HEK293 (cell line): ENCODE measurements at regions not wholly inside any gene's neighbourhood (a gene's known extent, or its start where the extent isn't known, plus 50 kb on each side); places are given as distances from the start of the nearest gene placed in this dataset.

Experiments used
- CTCF ChIA-PET: fragments of 350-600 bp; formaldehyde crosslinking; extraction: SDS; loops from one replicate; lab custom pipeline; 2021; ENCODE audit warnings: antibody characterized with exemption; lab: Yijun Ruan, JAX
- POLR2A ChIA-PET: fragments of 300-600 bp; formaldehyde crosslinking; extraction: SDS; loops from one replicate; lab custom pipeline; 2020; ENCODE audit warnings: antibody characterized with exemption, inconsistent platforms; lab: Yijun Ruan, JAX
- H3K27ac ChIP-seq: fragments of 200-500 bp; sonication (Bioruptor generic); 2 replicates; pipeline ENCODE4 v1.5.1; 2014; ENCODE audit warnings: low read depth, low read length, control low read depth, inconsistent platforms; ENCODE audit errors: extremely low read depth
- H3K36me3 ChIP-seq, 2 experiments: fragments of 200-500 bp in 1 of 2; sonication (Bioruptor generic) in 1 of 2; 1 replicate in 1 of 2; 2 replicates in 1 of 2; pipeline ENCODE4 v1.5.1; 2014 to 2017; ENCODE audit warnings: inconsistent platforms in 2 of 2, low read length in 2 of 2; ENCODE audit not compliant: control insufficient read depth in 2 of 2, insufficient read depth in 1 of 2
- H3K4me1 ChIP-seq: fragments of 200-500 bp; sonication (Bioruptor generic); 2 replicates; pipeline ENCODE4 v1.5.1; 2014; ENCODE audit warnings: mild to moderate bottlenecking, low read length, inconsistent platforms; ENCODE audit not compliant: control insufficient read depth, insufficient read depth
- H3K4me3 ChIP-seq: 2 replicates; pipeline ENCODE4 v1.5.1; 2011; ENCODE audit warnings: low read depth, mild to moderate bottlenecking, control low read depth, low read length, moderate library complexity
- H3K9me3 ChIP-seq: fragments of 200-500 bp; sonication (Bioruptor generic); 2 replicates; pipeline ENCODE4 v1.5.1; 2014; ENCODE audit warnings: low read depth, low read length, inconsistent platforms; ENCODE audit not compliant: control insufficient read depth, insufficient read depth
- BCL11A ChIP-seq: fragments of 450-650 bp; formaldehyde crosslinking; IDR thresholded peaks from 2 replicates; pipeline ENCODE4 v1.5.1; 2016; ENCODE audit warnings: low read depth, missing biosample characterization, missing genetic modification characterization
- HOXD13 ChIP-seq: sonication (generic); formaldehyde crosslinking; IDR thresholded peaks from 2 replicates; pipeline ENCODE4 v1.8.0; 2022; ENCODE audit warnings: missing genetic modification reagents, borderline replicate concordance
- SALL2 ChIP-seq: fragments of 450-650 bp; formaldehyde crosslinking; IDR thresholded peaks from 2 replicates; pipeline ENCODE4 v1.5.0; 2017; ENCODE audit warnings: missing biosample characterization, mild to moderate bottlenecking, missing genetic modification characterization, borderline replicate concordance
- SP7 ChIP-seq: fragments of 450-650 bp; formaldehyde crosslinking; IDR thresholded peaks from 2 replicates; pipeline ENCODE4 v1.5.1; 2016; ENCODE audit warnings: missing biosample characterization, missing genetic modification characterization
- WT1 ChIP-seq: fragments of 450-650 bp; formaldehyde crosslinking; IDR thresholded peaks from 2 replicates; pipeline ENCODE4 v1.5.1; 2016; ENCODE audit warnings: missing biosample characterization, missing genetic modification characterization
- ZBTB8A ChIP-seq: fragments of 450-650 bp; formaldehyde crosslinking; IDR thresholded peaks from 2 replicates; pipeline ENCODE4 v1.5.1; 2016; ENCODE audit warnings: missing biosample characterization, missing genetic modification characterization
- ZNF112 ChIP-seq: fragments of 450-650 bp; formaldehyde crosslinking; IDR thresholded peaks from 2 replicates; pipeline ENCODE4 v1.5.0; 2017; ENCODE audit warnings: missing biosample characterization, missing genetic modification characterization
- ZNF121 ChIP-seq: fragments of 450-650 bp; formaldehyde crosslinking; IDR thresholded peaks from 2 replicates; pipeline ENCODE4 v1.5.1; 2016; ENCODE audit warnings: missing biosample characterization, missing genetic modification characterization
- ZNF132 ChIP-seq: fragments of 450-650 bp; formaldehyde crosslinking; IDR thresholded peaks from 2 replicates; pipeline ENCODE4 v1.5.1; 2017; ENCODE audit warnings: missing biosample characterization, missing genetic modification characterization, borderline replicate concordance
- ZNF19 ChIP-seq: fragments of 450-650 bp; formaldehyde crosslinking; IDR thresholded peaks from 2 replicates; pipeline ENCODE4; 2016; ENCODE audit warnings: missing biosample characterization, missing genetic modification characterization, low read depth
- ZNF214 ChIP-seq: fragments of 450-650 bp; formaldehyde crosslinking; IDR thresholded peaks from 2 replicates; pipeline ENCODE4 v1.5.1; 2017; ENCODE audit warnings: missing biosample characterization, mild to moderate bottlenecking, missing genetic modification characterization, borderline replicate concordance
- ZNF221 ChIP-seq: fragments of 450-650 bp; formaldehyde crosslinking; IDR thresholded peaks from 2 replicates; pipeline ENCODE4 v1.5.1; 2017; ENCODE audit warnings: missing biosample characterization, missing genetic modification characterization, borderline replicate concordance
- ZNF223 ChIP-seq: fragments of 450-650 bp; formaldehyde crosslinking; IDR thresholded peaks from 2 replicates; pipeline ENCODE4 v1.5.1; 2016; ENCODE audit warnings: missing biosample characterization, missing genetic modification characterization
- ZNF366 ChIP-seq: fragments of 450-650 bp; formaldehyde crosslinking; conservative IDR thresholded peaks from 2 replicates; pipeline ENCODE4 v1.5.1; 2016; ENCODE audit warnings: missing biosample characterization, missing genetic modification characterization
- ZNF530 ChIP-seq: fragments of 450-650 bp; formaldehyde crosslinking; IDR thresholded peaks from 2 replicates; pipeline ENCODE4 v1.5.1; 2016; ENCODE audit warnings: low read depth, missing biosample characterization, missing genetic modification characterization
- ZNF555 ChIP-seq: fragments of 450-650 bp; formaldehyde crosslinking; conservative IDR thresholded peaks from 2 replicates; pipeline ENCODE4 v1.5.1; 2017; ENCODE audit warnings: missing biosample characterization, mild to moderate bottlenecking, missing genetic modification characterization, inconsistent platforms
- ZNF610 ChIP-seq: fragments of 450-650 bp; formaldehyde crosslinking; IDR thresholded peaks from 2 replicates; pipeline ENCODE4 v1.5.1; 2016; ENCODE audit warnings: missing biosample characterization, missing genetic modification characterization, borderline replicate concordance
- ZNF629 ChIP-seq: fragments of 450-650 bp; formaldehyde crosslinking; IDR thresholded peaks from 2 replicates; pipeline ENCODE4 v1.5.1; 2017; ENCODE audit warnings: missing biosample characterization, missing genetic modification characterization
- ZNF658 ChIP-seq: fragments of 450-650 bp; formaldehyde crosslinking; IDR thresholded peaks from 2 replicates; pipeline ENCODE4; 2016; ENCODE audit warnings: missing biosample characterization, missing genetic modification characterization
- ZNF837 ChIP-seq: fragments of 450-650 bp; formaldehyde crosslinking; IDR thresholded peaks from 2 replicates; pipeline ENCODE4 v1.5.1; 2016; ENCODE audit warnings: missing biosample characterization, missing genetic modification characterization
- TF ChIP-seq, protein P1 (sequence below): fragments of 450-650 bp; formaldehyde crosslinking; IDR thresholded peaks from 2 replicates; pipeline ENCODE4 v1.5.1; 2016; ENCODE audit warnings: missing biosample characterization, missing genetic modification characterization, low read depth
- TF ChIP-seq, protein P2 (sequence below): fragments of 450-650 bp; formaldehyde crosslinking; IDR thresholded peaks from 2 replicates; pipeline ENCODE4 v1.5.1; 2016; ENCODE audit warnings: missing biosample characterization, missing genetic modification characterization, borderline replicate concordance
- TF ChIP-seq, protein P3 (sequence below): fragments of 450-650 bp; formaldehyde crosslinking; IDR thresholded peaks from 2 replicates; pipeline ENCODE4 v1.5.1; 2016; ENCODE audit warnings: missing biosample characterization, missing genetic modification characterization
- TF ChIP-seq, protein P4 (sequence below): fragments of 450-650 bp; formaldehyde crosslinking; IDR thresholded peaks from 2 replicates; pipeline ENCODE4 v1.5.1; 2016; ENCODE audit warnings: missing biosample characterization, missing genetic modification characterization

DNA sequence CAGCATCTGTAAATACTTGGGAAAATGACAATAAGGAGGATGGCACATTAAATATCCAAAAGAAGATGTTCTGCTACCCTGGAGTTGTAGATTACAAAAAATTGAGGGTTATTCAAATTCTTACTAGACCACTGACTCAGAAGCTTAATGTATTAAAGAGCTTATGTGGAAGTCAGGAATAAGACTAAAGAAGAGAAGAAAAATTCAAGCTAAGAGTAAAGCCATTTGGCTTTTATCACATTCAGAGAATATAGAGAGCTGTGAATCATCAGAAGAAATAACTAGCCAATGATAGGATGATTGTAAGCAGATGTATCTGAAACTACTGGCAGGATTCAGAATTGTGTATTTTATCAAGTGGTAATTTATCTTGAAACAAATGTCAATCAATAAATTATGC is 237.0 kb downstream of the TBX15 start (continued):
- TF ChIP-seq BCL11A (tag by site-specific recombination) = no peak
- TF ChIP-seq, protein P1, sequence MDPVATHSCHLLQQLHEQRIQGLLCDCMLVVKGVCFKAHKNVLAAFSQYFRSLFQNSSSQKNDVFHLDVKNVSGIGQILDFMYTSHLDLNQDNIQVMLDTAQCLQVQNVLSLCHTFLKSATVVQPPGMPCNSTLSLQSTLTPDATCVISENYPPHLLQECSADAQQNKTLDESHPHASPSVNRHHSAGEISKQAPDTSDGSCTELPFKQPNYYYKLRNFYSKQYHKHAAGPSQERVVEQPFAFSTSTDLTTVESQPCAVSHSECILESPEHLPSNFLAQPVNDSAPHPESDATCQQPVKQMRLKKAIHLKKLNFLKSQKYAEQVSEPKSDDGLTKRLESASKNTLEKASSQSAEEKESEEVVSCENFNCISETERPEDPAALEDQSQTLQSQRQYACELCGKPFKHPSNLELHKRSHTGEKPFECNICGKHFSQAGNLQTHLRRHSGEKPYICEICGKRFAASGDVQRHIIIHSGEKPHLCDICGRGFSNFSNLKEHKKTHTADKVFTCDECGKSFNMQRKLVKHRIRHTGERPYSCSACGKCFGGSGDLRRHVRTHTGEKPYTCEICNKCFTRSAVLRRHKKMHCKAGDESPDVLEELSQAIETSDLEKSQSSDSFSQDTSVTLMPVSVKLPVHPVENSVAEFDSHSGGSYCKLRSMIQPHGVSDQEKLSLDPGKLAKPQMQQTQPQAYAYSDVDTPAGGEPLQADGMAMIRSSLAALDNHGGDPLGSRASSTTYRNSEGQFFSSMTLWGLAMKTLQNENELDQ (tag by site-specific recombination) = no peak
- TF ChIP-seq ZNF221 = no peak
- TF ChIP-seq, all 188 proteins: peak for 0

DNA sequence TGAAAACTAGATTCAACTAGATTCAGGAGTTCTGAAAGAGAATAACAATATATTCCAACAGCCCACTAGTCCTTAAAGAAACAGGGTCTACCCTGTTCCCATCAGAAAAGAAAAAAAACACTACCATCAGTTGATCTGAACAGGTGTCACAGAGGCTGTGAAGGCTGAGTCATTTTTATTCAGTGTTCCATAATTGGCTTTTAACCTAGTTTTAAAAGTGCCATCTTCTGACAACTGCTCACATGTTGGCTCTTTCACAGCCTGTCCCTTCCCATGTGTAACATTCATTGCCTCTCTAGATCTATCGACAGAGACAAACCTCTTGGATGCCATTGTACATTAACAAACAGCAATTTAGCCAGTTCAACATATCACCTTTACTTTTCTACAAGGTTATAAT is 243.7 kb downstream of the TBX15 start:
- H3K27ac ChIP-seq = no peak overlapping the region
- ChIA-PET CTCF (no interaction called here), POLR2A (no interaction called here)

DNA sequence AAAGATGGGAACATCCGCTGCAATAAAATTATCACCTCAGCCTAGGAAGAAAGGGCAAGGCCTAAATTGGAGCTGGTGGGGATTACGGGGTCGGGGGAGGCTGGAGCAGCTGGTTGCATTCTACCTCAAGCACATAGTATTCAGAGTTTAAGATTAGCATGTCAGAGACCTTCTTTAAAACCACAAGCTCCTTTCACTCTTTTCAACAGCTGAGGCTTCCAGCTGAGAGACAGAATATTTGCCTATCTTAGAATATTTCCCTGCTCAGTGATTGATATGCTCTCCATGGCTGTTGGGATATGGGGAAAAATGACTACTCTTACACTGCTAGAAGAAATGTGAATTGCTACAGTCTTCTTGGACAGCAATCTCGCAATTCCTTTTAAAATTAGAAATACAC is 248.6 kb downstream of the TBX15 start:
- POLR2A ChIA-PET = no interaction called here
- H3K4me3 ChIP-seq = no peak overlapping the region
- H3K9me3 ChIP-seq = no peaks in the 10 kb centered on the region
- CTCF ChIA-PET = no interaction called here
- H3K36me3 ChIP-seq = no peaks in the 10 kb centered on the region
- no peaks in the 10 kb centered on the region for H3K4me1 ChIP-seq
- H3K27ac ChIP-seq = no peak overlapping the region
- TF ChIP-seq ZNF223 (tag by site-specific recombination) = no peak
- TF ChIP-seq ZNF19 (tag by site-specific recombination) = no peak
- no peak for TF ChIP-seq ZNF214 (tag by site-specific recombination)
- no peak for TF ChIP-seq ZNF530 (tag by site-specific recombination)
- no peak for TF ChIP-seq ZNF610 (tag by site-specific recombination)
- no peak for TF ChIP-seq ZNF366 (tag by site-specific recombination)
- TF ChIP-seq ZNF837 (tag by site-specific recombination) = no peak
- TF ChIP-seq ZNF555 (tag by site-specific recombination) = no peak
- no peak for TF ChIP-seq HOXD13 (CRISPR knock-in tag)
- TF ChIP-seq ZBTB8A = no peak
- no peak for TF ChIP-seq ZNF629 (tag by site-specific recombination)

More for the DNA sequence above, 243.7 kb downstream of the TBX15 start:
- Histone ChIP-seq H3K4me3 (no peak overlapping the region), H3K9me3 (no peaks in the 10 kb centered on the region), H3K36me3 (no peaks in the 10 kb centered on the region), H3K4me1 (no peaks in the 10 kb centered on the region)
- TF ChIP-seq ZNF629 (tag by site-specific recombination) (no peak), WT1 (tag by site-specific recombination) (no peak), ZNF837 (tag by site-specific recombination) (no peak), ZNF658 (no peak), ZNF112 (tag by site-specific recombination) (no peak), SALL2 (no peak), SP7 (no peak), ZNF121 (tag by site-specific recombination) (no peak), ZNF132 (tag by site-specific recombination) (no peak)
- TF ChIP-seq, protein P2, sequence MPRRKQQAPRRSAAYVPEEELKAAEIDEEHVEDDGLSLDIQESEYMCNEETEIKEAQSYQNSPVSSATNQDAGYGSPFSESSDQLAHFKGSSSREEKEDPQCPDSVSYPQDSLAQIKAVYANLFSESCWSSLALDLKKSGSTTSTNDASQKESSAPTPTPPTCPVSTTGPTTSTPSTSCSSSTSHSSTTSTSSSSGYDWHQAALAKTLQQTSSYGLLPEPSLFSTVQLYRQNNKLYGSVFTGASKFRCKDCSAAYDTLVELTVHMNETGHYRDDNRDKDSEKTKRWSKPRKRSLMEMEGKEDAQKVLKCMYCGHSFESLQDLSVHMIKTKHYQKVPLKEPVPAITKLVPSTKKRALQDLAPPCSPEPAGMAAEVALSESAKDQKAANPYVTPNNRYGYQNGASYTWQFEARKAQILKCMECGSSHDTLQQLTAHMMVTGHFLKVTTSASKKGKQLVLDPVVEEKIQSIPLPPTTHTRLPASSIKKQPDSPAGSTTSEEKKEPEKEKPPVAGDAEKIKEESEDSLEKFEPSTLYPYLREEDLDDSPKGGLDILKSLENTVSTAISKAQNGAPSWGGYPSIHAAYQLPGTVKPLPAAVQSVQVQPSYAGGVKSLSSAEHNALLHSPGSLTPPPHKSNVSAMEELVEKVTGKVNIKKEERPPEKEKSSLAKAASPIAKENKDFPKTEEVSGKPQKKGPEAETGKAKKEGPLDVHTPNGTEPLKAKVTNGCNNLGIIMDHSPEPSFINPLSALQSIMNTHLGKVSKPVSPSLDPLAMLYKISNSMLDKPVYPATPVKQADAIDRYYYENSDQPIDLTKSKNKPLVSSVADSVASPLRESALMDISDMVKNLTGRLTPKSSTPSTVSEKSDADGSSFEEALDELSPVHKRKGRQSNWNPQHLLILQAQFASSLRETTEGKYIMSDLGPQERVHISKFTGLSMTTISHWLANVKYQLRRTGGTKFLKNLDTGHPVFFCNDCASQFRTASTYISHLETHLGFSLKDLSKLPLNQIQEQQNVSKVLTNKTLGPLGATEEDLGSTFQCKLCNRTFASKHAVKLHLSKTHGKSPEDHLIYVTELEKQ (tag by site-specific recombination) = no peak
- TF ChIP-seq, protein P3, sequence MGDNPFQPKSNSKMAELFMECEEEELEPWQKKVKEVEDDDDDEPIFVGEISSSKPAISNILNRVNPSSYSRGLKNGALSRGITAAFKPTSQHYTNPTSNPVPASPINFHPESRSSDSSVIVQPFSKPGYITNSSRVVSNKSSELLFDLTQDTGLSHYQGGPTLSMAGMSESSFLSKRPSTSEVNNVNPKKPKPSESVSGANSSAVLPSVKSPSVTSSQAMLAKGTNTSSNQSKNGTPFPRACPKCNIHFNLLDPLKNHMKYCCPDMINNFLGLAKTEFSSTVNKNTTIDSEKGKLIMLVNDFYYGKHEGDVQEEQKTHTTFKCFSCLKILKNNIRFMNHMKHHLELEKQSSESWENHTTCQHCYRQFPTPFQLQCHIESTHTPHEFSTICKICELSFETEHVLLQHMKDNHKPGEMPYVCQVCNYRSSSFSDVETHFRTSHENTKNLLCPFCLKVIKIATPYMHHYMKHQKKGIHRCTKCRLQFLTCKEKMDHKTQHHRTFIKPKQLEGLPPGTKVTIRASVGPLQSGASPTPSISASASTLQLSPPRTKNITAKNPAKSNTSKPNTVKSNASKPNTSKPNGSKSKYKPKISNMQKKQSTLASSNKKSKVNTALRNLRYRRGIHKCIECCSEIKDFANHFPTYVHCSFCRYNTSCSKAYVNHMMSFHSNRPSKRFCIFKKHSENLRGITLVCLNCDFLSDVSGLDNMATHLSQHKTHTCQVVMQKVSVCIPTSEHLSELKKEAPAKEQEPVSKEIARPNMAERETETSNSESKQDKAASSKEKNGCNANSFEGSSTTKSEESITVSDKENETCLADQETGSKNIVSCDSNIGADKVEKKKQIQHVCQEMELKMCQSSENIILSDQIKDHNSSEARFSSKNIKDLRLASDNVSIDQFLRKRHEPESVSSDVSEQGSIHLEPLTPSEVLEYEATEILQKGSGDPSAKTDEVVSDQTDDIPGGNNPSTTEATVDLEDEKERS (tag by site-specific recombination) = no peak
- TF ChIP-seq, protein P4, sequence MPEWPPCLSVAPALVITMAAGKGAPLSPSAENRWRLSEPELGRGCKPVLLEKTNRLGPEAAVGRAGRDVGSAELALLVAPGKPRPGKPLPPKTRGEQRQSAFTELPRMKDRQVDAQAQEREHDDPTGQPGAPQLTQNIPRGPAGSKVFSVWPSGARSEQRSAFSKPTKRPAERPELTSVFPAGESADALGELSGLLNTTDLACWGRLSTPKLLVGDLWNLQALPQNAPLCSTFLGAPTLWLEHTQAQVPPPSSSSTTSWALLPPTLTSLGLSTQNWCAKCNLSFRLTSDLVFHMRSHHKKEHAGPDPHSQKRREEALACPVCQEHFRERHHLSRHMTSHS = no peak
